ENCODE measurements at regions not wholly inside any gene's neighbourhood (a gene's known extent, or its start where the extent isn't known, plus 50 kb on each side); places are given as distances from the start of the nearest gene placed in this dataset.

DNA sequence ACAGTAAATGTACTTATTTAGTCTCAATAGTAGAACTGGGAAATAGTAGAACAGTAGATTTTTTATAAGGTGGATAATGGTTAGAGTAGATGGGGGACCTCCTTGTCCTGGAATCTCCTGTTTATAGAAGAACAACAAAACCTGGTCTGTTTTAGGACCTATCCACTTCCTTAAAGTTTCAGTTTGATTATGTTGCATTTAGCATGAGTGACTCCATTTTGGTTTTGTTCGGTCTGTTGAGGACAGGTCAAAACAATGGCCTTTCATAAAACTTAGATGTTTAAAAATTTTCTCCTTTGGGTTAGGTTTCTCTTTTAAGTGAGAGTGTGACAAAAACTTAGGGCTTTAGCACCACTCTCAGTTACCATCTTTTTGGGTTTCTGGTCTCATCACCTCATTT is 308.9 kb downstream of the BTG1 start:
- DNase-seq, result no peak

DNA sequence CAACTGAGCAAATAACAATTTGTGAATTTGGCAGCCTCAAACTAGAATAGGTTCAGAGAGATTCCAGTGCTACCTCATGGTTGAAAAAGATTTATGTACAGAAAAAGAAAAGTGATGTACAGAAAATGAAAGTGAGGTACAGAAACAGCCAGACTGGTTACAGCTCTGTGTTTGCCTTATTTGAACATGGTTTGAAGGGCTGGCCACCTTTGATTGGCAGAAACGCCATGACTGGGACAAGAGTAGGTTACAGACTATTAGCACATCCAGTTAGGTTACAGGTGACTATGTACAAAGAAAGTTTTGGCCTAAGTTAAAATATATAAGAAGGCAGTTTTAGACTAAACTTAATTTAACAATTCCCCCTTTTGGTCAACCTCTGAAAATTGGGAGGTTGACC is 309.4 kb downstream of the BTG1 start:
- no peak for DNase-seq

DNA sequence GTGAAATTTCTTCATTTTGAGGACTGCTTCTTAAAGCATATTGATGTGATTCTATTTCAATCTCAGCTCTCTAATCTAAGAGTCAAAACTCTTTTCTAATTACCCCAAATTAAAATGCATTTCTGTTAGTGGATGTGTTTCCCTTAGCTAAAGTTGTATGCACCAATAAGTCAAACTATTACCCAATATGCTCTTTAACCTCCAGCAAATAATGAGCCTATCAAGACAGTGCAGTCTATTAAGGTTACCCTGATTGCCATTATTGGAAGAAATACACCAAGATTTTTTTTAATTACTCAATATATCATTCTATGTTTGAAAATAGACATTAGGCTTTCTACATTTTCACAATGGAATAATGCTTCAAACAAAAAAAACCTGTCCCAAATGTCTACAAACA is 310.0 kb downstream of the BTG1 start:
- no peak for DNase-seq

DNA sequence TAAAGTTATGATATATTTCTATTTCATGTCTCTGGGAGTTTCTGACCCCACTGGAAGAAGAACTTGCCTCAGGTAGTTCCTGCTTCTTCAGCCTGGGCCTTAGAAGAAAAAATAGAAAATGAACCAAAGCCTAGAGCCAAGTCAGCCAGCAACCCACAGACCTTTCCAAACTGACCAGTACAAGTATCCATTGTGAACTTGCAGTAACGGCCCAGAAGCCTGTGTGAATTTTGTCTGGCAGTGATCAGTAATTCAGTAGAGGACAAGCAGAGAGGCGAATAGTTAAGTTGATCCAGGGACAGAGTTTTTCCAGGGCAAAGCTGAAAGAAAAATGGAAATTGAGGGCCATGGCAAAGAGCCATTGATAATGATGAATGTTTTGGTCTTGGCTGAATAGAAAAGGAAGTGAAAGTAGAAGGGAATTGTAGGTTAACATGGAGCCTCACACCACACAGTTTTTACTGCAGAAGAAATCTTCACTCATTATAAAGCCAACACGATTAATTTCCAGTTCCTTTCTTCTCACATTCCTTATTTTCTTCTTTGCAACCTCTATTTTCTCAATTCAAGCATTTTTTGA is 311.8 kb downstream of the BTG1 start:
- DNase-seq, result no peak

DNA sequence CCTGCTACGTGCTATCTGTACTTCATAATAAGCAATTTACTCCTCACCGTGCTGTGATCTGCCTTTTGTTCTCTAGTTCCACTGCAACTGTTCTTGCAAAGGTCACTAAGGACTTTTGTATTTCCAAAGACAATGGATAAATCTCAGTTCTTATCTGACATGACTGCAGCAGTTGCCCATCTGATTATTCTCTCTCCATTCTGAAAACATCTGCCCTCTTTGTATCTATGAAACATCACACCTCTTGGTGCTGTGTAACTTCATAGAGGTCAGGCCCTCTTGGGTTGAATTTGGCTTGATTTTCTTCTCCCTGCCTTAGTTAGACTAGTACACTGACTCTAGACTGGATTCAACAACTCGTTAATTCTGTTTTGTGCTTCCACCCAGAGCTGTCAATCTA is 319.6 kb downstream of the BTG1 start:
- peak; percentile 42 for DNase-seq

DNA sequence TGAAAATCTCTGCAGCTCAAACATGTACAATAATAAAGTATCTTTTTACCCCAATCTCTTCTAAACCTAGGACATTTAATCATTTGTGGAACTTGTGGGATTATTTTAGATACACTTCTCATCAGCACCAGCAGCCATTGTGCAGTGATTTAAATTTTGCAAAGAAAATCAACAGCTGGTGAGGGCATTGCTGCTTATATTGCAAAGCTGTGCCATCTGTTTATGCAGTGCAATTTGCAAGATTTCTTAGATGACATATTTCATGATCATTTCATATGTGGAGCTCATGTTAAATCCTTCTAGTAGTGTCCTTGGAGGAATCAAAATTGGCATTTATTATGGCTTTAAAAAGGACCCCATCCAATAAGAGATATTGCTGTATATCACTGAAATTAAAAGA is 320.7 kb downstream of the BTG1 start:
- DNase-seq, result no peak

DNA sequence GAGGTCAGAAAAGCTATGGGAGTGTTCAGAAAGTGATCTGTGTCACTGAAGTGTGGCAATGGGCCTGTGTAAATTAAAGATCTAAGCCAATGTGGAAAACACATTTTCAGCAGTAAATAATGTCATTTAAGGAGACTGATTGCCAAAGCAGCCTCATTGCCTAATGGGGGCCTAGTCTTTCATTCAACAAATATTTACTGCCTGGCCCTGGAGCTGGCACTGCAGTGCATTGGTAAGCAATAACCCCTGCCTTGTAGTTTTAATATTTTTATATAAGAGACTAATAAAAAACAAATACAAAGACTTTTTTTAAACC is 326.6 kb downstream of the BTG1 start:
- DNase-seq, result no peak

DNA sequence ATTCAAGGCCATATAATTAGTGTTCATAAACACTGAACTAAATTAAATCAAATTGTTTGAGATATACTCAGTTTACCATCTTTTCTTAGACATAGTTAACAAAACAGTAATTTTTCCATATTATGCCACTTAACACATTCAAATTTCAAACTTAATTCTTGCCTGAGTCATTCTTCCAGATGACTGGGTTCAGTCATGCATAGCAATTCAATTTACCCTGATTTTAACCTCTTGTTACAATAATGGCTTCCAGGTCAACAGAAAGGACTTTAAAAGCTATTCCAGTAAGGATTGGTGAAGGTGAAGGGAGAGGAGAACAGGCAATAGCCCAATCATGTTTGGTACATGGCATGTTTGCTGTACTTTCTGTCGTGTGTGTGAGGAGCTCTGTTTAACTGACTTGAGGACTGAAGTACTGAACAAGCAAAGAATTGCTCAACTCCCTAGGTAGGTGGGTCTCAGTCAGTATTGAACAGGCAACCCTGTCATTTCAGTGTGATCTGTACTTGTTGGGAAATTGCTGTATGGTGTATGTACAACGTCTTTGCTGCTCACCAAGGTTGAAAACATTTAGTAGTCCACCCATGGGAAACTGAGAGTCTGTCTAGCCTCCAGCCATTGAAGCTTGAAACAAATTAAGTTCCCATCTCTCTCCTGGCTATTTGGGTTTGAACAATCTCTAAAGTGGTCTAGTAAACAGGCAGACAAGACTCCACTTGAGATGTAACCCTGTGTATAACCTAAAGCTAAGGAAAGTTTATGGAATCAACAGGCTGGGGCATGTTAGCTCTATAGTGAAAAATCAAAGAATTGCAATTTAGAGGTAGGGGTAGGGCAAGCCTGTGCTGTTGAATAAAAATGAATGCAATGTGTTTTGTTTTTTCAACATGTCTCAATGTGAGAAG is 327.2 kb downstream of the BTG1 start:
- peak; percentile 20 for DNase-seq

DNA sequence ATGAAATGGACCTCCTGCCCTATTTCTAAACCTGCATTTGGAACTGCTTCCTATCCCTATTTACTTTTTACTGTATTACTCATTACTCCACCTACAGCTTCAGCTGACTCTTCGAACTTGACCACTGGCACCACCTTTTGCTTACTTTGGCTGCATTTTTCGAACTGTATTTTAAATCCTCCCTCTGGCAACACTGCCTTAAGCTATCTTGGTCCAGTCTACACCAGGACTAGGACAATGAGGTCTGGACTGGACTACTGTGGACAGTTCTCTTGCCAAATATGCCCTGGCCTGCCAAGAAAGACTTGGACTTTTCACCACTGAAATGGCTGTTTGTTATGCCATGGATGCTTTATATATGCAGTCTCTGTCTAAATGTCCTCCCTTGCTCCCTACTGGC is 328.1 kb downstream of the BTG1 start:
- no peak for DNase-seq

DNA sequence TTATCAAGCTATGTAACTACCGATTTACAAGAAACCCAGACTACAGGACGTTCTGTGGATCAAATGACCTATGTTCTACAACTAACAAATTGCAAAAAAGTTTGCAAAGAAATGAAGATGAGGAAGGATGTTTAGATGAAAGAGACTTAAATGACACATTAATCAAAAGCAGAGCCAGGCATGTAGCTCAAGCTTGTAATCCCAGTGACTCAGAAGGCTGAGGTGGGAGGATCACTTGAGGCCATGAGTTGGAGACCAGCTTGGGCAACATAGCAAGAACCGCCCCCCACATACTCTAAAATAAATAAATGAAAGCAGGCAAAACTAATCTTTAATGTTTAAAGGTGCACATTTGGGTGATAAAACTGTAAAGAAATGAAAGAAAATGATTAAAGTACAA is 331.9 kb downstream of the BTG1 start:
- DNase-seq, result no peak

DNA sequence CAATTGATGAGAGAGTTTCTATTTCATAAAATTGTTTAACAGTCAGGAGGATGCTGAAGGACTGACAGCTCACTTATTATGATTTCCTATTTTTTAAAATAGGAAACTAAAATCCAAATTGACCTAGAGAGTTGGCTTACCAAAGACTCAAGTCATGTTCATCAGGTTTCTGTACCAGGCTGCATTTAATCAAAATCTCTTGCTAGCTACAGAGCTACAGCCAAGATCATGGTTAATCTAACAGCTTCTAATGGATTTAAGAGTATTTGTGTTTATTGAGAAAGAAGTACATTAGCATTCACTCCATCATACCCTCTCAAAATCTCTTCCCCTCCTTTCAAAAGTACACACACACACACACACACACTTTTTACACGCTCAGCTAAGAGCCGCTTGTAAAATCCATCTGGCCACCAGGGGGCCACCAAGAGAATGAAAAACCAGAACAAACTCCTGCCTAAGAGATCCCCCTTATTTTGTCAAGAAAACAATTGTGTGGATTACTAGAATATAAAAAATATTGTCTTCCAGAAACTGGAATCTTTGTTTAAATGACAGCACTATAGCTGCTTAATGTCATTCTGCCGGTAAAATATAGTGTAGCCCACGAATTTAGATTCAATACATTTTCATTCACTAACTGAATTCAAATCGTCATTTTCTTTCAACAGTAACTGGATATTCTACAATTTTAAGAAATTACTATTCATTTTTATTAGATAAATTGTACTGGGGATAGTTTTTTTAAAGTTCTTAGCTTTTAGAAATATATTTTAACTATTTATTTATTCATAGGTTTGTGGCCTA is 334.0 kb downstream of the BTG1 start:
- peak; percentile 29 for DNase-seq

DNA sequence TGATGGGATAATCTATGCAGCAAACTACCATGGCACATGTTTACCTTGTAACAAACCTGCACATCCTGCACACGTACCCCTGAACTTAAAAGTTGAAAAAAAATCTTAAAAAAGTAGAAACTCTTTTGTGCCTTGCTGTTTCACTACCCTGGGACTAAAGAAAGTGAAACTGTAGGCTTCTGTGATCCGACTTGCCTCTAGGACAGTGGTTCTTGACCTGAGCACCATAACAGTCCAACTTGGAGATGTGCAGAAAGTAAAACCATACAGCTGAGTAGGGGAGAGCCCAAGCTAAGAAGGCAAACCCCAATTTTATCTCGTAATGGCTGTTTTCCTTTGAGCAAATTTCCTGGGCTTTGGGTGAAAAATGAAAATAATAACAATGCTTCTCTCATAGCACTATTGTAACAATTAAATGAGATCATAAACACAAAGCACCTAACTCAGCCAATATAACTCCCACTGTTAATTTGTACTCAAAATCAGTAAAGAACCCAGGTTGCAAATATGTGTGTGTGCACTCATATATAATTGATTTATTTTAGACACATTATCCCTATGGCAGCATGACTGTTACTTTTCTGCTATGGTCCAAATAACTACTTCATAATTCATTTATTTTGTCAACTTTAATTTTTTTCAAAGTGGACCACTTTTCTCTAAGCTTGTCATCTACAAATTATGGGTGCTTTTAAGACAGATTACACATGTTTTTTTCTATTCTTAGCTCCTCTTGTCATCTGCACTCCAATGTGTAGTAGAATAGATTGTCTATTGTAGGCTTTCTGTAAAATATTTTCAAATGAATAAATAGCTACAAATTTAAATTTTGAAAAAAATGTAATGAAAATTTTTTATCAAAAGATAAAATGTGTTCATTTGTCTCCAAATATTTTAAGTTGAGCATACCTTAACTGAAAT is 334.9 kb downstream of the BTG1 start:
- DNase-seq, result no peak

DNA sequence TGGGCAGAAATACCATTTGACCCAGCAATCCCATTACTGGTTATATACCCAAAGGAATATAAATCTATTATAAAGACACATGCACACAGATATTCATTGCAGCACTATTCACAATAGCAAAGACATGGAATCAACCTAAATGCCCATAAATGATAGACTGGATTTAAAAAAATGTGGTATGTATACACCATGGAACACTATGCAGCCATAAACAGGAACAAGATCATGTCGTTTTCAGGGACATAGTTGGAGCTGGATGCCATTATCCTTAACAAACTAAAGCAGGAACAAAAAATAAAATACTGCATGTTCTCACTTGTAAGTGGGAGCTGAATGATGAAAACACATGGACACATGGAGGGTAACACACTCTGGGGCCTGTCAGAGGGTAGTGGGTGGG is 335.6 kb downstream of the BTG1 start:
- no peak for DNase-seq

DNA sequence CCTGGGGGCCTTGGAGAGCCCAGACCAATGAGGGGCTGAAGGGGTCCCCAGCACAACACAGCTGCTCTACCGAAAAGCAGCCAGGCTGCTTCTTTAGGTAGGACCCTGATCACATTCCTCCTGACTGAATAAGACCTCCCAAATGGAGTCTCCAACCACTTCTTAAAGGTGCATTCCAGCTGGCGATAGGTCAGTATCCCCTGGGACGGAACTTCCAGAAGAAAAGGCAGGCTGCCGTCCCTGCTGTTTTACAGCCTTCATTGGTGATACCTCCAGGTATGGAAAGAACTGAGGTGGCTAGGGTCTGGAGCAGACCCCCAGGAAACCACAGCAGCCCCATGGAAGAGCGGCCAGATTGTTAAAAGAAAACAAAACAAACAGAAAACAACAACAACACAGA is 340.6 kb downstream of the BTG1 start:
- no peak for DNase-seq

DNA sequence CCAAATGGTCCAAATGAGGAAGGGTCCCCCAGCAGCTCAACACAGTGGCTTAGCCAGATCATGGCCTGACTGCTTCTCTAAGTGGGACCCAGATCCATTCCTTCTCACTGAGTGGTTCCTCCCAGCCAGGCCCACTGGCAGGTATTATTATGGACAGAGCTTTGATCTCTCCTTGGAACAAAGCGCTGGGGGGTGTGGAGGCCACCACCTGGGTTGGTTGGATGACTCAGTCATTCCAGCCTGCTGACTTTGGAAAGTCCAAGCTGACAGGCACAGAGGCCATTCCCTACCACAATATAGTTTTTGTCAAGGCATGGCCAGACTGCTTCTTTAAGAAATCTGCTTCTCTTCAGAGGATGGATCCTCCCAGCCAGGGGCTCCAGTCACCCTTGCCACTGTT is 341.1 kb downstream of the BTG1 start:
- DNase-seq, result no peak

DNA sequence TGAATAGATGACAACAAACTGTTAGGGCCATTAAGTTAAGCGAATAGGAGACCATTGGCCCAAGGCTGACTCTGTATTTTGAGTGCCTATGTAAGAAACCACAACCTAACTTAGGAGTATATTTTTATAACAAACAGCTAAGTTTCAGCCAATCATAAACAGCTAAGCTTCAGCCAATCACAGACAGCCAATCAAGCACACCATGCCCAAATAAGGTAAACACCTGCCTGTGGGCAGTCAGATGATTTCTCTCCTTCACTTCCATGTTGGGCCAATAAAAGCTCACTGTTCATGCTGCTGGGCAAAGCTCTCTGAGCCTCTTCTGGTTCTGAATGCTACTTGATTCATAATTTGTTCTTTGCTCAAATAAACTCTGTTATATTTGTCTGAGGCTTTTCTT is 344.6 kb downstream of the BTG1 start:
- no peak for DNase-seq

DNA sequence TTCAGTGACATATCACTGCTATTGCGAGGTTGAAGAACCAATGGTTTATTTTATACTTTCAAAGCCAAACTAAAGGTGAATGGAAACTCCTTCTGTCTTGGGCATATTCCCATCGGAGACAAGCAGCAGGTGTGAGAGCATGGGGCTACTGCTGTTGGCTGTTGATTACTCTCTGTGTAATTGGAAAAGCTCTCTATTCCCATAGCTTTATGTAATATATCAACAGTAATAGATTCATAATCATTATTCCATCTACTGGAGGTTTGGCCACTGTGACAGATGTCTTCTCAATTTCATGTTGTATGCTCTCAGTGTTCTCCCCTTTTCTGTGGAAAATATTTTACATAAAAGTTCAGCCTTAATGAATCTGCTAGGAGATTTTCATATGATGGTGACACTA is 352.0 kb downstream of the BTG1 start:
- no peak for DNase-seq

DNA sequence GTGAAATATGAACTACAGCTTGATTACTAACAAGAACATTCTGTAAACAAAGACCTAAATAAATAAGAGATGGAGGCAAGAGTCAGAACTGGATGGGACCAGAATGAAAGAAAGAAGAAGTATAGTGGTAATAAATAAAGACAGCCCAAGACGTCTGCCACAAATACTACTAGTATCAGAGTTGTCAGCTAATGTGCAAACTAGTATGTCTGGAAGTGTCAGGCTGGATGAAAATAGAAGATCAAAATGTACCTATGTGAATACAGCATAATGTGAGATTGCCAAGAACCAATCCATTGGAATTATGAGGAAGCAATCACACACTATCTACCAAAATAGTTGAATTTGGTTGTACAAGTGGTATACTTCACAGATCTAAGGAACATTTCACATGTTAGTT is 353.0 kb downstream of the BTG1 start:
- DNase-seq, result no peak

DNA sequence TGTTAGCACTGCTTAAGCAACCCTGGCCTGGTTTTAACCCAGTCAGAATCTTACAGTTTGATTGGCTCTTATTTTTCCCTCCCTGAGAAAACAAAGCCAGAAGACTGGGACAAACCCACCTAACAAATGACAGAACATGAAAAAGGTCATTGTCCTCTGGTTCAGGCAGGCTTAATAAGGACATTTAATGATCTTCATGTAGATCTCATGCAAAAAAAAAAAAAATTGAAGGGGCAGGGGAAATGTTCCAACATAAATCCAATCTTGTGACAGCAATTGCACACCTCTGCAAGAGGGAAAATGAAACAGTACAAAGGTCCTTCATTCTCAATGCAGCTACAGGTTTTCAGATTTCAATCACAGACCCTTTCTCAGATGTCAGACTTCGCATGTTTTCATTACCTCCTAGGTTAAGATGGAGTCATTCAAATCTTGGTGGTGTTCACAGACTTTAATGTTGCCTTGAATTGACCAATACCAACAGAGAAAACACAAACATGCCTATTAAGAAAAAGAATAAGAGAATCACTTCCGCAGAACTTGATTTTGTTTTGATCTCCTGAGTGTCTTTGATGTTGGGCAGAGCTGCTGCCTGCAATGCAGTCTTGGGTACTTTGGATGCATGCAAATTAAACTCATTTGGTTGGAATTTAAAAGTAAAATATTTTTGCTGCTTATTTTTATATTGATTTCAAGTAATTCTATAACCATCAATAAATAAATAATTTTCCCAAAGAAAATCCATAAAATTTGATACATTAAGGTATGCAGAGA is 359.0 kb downstream of the BTG1 start:
- DNase-seq, result peak; percentile 40

DNA sequence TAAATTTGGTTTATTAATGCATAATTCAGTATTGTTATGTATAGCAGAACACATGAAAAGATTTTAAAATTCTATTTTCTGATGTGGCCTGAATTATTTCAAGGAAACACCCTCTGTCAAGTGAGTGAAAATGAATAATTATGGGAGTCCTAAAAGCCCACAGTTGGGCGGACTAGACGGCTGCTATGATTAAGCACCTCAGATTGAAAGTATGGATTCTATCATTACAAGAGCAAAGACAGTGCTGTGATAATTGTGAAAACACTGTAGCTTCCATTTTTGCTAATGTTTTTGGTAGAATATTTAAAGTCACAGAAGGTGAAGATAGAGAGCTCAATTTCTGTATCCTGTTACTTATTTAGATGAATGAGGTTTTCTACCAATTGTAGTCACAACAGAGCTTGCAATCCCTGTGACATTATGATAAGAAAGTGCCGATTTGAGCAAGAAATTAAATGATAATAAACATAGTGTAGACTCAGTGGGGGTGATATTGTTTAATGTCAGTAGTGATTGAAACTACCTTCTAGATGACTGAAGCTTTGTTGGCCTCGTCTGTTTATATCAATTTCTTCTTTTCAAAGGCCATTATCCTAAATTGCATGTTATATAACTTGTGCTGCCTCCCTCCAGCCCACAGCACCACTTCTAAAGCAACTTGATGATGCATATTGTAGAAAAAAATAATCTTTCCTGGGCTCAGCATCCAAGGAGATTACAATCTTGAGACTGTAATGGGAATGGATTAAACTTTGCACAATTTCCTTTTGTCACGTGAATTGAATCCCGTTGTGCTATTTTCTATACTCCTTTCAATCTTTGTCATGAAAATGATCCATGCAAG is 359.8 kb downstream of the BTG1 start:
- peak; percentile 40 for DNase-seq

DNA sequence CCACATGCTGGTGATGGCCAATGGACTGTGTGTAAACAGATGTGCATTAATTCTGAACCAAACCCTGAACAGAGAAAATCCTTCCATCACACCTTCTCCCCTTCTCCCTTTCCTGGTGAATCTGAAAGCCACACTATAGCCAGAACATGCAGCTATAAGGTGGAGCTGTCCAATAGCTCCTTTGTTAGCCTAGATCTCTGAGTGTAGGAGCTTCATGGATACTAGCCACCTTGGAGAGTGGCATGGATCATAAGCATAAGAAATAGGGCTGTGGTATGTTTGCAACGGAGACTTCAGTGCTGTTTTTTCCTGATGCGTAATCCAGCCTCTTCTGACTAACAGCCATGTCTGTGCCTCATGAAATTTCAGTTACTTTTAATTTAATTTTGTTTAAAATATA is 364.5 kb downstream of the BTG1 start:
- no peak for DNase-seq

Data from NCI-H146 (cell line).